Stomach (tissue), 8 donors: ENCODE measurements at regions not wholly inside any gene's neighbourhood (a gene's known extent, or its start where the extent isn't known, plus 50 kb on each side); places are given as distances from the start of the nearest gene placed in this dataset.

Source experiments
- DNase-seq, 2 donors: peaks; one replicate each; pipeline versions ENCODE4 v3.0.0 to v3.0.0-alpha.2; 2013 to 2019
- H3K27ac ChIP-seq, 5 donors: fragments of 200-600 bp in 4 of 5; sonication (generic) in 4 of 5; one replicate each; pipeline ENCODE4 v1.5.1; 2013 to 2019; ENCODE audit warnings: mild to moderate bottlenecking in 1 of 5, moderate library complexity in 1 of 5
- H3K27me3 ChIP-seq, 3 donors: fragments of 200-600 bp; sonication (generic); one replicate each; pipeline ENCODE4 v1.5.1; 2017 to 2019; ENCODE audit warnings: mixed run types in 1 of 3
- H3K36me3 ChIP-seq, 4 donors: fragments of 200-600 bp; sonication (generic); 1 replicate in 3 of 4; 2 replicates in 1 of 4; pipeline ENCODE4 v1.5.1; 2016 to 2019
- H3K4me1 ChIP-seq, 4 donors: fragments of 200-600 bp; sonication (generic); one replicate each; pipeline ENCODE4 v1.5.1; 2016 to 2019
- H3K4me3 ChIP-seq, 4 donors: fragments of 200-600 bp; sonication (generic) in 3 of 4; one replicate each; pipeline ENCODE4 v1.5.1; 2016 to 2019; ENCODE audit warnings: mild to moderate bottlenecking in 1 of 4
- H3K9me3 ChIP-seq, 4 donors: fragments of 200-600 bp; sonication (generic); one replicate each; pipeline ENCODE4 v1.5.1; 2016 to 2019
- CTCF ChIP-seq, 7 experiments: fragments of 450-650 bp in 4 of 7; fragments of 200-600 bp in 3 of 7; sonication (generic) in 3 of 7; IDR thresholded peaks; one replicate each; pipeline ENCODE4 v1.5.1; 2016 to 2019; ENCODE audit warnings: antibody characterized with exemption in 7 of 7, control low read depth in 2 of 7, mild to moderate bottlenecking in 1 of 7
- EP300 ChIP-seq: sonication (generic); formaldehyde crosslinking; IDR thresholded peaks from one replicate; pipeline ENCODE4 v1.6.1; 2017; ENCODE audit warnings: antibody characterized with exemption
- POLR2A ChIP-seq, 4 donors: fragments of 450-650 bp; IDR thresholded peaks; one replicate each; pipeline ENCODE4 v1.6.1; 2016; ENCODE audit warnings: antibody characterized with exemption in 4 of 4, control low read depth in 2 of 4, mild to moderate bottlenecking in 1 of 4, moderate library complexity in 1 of 4
- POLR2AphosphoS5 ChIP-seq, 3 donors: sonication (generic); formaldehyde crosslinking; IDR thresholded peaks; one replicate each; pipeline ENCODE4 v1.6.1; 2016; ENCODE audit warnings: antibody characterized with exemption in 3 of 3
- WGBS, 5 donors: extraction: QIAGEN DNeasy Blood & Tissue Kit in 3 of 5; methylation state at CpG; one replicate each; pipeline versions ENCODE4 v1.1.5 to v1.1.7; 2013 to 2018; 5-methylcytosine and 5-hydroxymethylcytosine counted together
- intact Hi-C: fragments of 100-400 bp; cut with DNase I; formaldehyde crosslinking; loops from one replicate; pipeline ENCODE4 v1.15.1; 2023; ENCODE audit warnings: low total_unique reads
- donor health status: healthy with polysubstance abuse.
- donor health status: Bipolar disorder and iron deficiency.
- donor health status: healthy.

GRCh38 chr3:104825116-104825515, 541.6 kb upstream of the ALCAM start:
- 29 to 70% (median 43%) methylated on average over 1 of the region's 1 CpG for WGBS, 5 donors
- no peaks in the 10 kb centered on the region for H3K4me1 ChIP-seq

GRCh38 chr3:104831071-104831470, 535.6 kb upstream of the ALCAM start:
- 45 to 81% (median 72%) methylated on average over 2 of the region's 2 CpGs for WGBS, 5 donors
- Histone ChIP-seq H3K27me3 (no peaks in the 10 kb centered on the region), H3K27ac (no peak overlapping the region), H3K4me3 (no peak overlapping the region), H3K4me1 (no peaks in the 10 kb centered on the region), H3K9me3 (no peaks in the 10 kb centered on the region), H3K36me3 (no peaks in the 10 kb centered on the region)
- DNase-seq, result peak in 1 of 2 donors; percentile 35
- intact Hi-C loops, result no loop called here
- TF ChIP-seq POLR2AphosphoS5 (IDR thresholded peaks at IDR 0.05) (no peak), EP300 (no peak), POLR2A (IDR thresholded peaks at IDR 0.05) (no peak), CTCF (IDR thresholded peaks at IDR 0.05) (no peak)

More at GRCh38 chr3:104825116-104825515, 541.6 kb upstream of the ALCAM start:
- Histone ChIP-seq H3K4me3 (no peak overlapping the region), H3K27ac (no peak overlapping the region), H3K27me3 (no peaks in the 10 kb centered on the region), H3K36me3 (no peaks in the 10 kb centered on the region), H3K9me3 (peaks cover 0 to 21% (median 15%) of the 10 kb centered on the region in 4 donors)
- DNase-seq, result no peak
- intact Hi-C loops, result no loop called here
- TF ChIP-seq EP300 (no peak), CTCF (IDR thresholded peaks at IDR 0.05) (no peak), POLR2A (IDR thresholded peaks at IDR 0.05) (no peak), POLR2AphosphoS5 (IDR thresholded peaks at IDR 0.05) (no peak)

- TF ChIP-seq POLR2AphosphoS5 (IDR thresholded peaks at IDR 0.05) (no peak), EP300 (no peak), CTCF (IDR thresholded peaks at IDR 0.05) (no peak), POLR2A (IDR thresholded peaks at IDR 0.05) (no peak)
Measured at GRCh38 chr3:104832530-104832929, 534.2 kb upstream of the ALCAM start.

GRCh38 chr3:104835376-104835775, 531.3 kb upstream of the ALCAM start:
- Histone ChIP-seq H3K27me3 (no peaks in the 10 kb centered on the region), H3K9me3 (no peaks in the 10 kb centered on the region), H3K27ac (no peak overlapping the region), H3K4me3 (no peak overlapping the region), H3K36me3 (no peaks in the 10 kb centered on the region), H3K4me1 (no peaks in the 10 kb centered on the region)
- DNase-seq, result no peak
- TF ChIP-seq POLR2AphosphoS5 (IDR thresholded peaks at IDR 0.05), result no peak
- no peak for TF ChIP-seq CTCF (IDR thresholded peaks at IDR 0.05)
- no peak for TF ChIP-seq POLR2A (IDR thresholded peaks at IDR 0.05)
- no peak for TF ChIP-seq EP300
- 53 to 77% (median 74%) methylated on average over 1 of the region's 1 CpG for WGBS, 5 donors
- intact Hi-C loops, result no loop called here

More at GRCh38 chr3:104832530-104832929, 534.2 kb upstream of the ALCAM start:
- no peak overlapping the region for H3K27ac ChIP-seq
- no peaks in the 10 kb centered on the region for H3K9me3 ChIP-seq
- intact Hi-C loops, result no loop called here
- H3K4me1 ChIP-seq, result no peaks in the 10 kb centered on the region
- no peaks in the 10 kb centered on the region for H3K27me3 ChIP-seq
- H3K4me3 ChIP-seq, result no peak overlapping the region
- no peaks in the 10 kb centered on the region for H3K36me3 ChIP-seq
- no peak for DNase-seq
